Middle frontal gyrus (tissue), 1 donor: ENCODE measurements at regions not wholly inside any gene's neighbourhood (a gene's known extent, or its start where the extent isn't known, plus 50 kb on each side); places are given as distances from the start of the nearest gene placed in this dataset.

ENCODE experiments used
- DNase-seq: peaks from one replicate; pipeline ENCODE4 v3.0.0-alpha.2; 2015; ENCODE audit warnings: low spot score; ENCODE audit errors: extremely low spot score

DNA sequence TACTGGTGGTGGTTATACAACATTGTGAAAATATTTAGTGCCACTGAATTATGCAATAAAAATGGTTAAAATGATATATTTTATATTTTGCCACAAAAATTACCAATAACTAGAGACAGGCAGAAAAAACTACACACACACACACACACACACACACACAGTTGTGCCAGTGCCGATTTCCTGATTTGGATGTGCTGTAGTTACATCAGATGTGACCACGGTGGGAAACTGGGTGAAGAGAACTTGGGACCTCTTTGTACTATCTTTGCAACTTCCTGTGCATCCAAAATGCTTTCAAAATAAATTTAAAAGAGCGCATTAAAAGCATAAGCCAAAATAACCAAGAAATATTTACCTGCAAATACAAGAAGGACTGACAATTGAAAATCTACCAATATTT, 61.6 kb upstream of the CCBE1 start:
- no peak for DNase-seq

DNA sequence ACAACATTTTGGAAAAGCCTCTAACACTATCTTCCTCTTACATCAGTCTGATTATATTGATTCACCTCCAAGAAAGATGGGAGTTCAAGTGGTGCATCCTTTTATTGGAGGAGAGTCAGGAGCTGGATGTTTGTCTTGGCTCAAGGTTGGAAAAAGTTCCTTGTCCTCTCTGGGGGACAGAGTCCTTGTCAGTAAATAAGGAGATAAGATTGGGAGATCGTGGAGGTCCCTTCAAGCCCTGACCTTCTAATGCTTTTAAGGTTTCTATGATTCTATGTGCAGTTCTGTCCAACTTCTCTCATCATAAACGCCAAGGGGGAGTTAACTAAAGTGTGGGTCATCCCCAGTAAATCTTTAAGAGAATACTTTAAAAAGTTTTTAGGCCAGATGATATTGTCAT, 60.9 kb upstream of the CCBE1 start:
- DNase-seq: no peak

DNA sequence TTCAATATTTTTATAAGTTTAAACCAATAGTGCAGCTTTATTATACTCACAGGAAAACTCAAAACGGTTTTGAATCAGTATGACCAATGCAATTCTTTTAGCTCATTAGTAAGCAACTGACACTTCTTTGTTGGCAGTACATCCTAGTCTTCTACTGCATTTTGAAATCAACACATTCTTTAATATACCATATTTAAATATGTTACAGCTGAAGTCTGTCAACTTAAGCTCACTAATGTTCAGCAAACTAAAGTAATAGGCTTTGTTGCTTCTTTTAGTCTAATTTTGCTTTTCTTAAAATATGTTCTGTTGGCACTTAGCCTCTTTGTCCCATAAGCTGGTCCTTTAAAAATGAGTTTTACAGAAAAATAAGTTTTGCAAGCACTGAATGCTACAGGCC, 55.4 kb upstream of the CCBE1 start:
- DNase-seq: no peak

DNA sequence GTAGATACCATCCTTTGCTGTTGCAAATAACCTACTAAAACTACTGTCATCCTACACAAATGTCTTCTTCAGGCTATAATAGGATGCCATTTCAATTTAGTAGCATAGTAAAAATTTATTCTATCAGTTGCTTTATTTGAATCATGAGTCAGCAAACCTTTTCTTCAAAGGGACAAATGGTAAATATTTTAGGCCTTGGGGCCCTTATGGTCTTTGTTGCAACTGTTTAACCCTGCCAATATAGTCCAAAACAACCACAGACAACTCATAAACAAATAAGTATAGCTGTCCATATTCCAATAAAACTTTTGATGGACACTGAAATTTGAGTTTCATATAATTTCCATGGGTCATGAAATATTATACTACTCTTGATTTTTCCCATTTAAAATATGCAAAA, 54.0 kb upstream of the CCBE1 start:
- DNase-seq: no peak

DNA sequence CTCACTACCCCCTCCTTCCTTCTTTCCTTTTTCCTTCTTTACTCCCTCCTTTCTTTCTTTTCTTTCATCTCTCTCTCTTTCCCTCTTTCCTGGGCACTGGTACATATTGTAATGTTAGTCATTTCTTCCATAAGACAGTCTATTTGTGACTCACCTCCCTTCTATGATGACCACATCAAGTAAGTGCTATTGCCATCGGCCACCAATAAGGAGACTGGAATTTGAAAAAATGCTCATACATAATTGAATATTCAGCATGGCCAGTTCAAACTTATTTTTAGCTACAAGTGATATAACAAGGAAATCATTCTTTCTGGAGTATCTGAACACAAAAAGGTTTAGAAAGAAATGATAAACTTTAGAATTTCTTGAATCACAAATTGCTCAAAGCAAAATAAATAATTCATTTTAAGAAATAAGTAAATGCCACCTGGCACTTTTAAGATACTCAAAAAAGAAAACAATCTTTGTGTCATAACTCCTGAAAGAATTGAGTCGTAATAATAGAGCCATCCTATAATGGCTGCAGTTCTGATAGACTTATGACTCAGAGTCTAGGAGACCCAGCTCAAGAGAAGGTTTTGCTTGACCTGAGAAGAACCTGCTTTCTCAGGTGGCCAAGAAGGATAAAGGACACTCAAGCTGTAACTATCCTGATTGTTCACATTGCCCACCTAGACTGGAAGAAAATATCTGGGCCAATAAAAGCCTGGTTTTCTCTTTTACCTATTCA, 51.6 kb upstream of the CCBE1 start:
- DNase-seq: no peak
